K562 (cell line): ENCODE measurements at regions not wholly inside any gene's neighbourhood (a gene's known extent, or its start where the extent isn't known, plus 50 kb on each side); places are given as distances from the start of the nearest gene placed in this dataset.

Source experiments
- ATAC-seq: fragments of 200-7000 bp; cut with Tn5 transposase; 3 replicates; pipeline ENCODE4 v1.9.1; 2020; ENCODE audit warnings: moderate library complexity
- BruUV-seq: library from RNA; stranded (reverse); fragments of 400-500 nt; replicated peaks from 2 replicates; lab custom pipeline; 2021; lab: Mats Ljungman, UMichigan
- CTCF ChIA-PET: fragments of 300-600 bp; formaldehyde crosslinking; extraction: SDS; loops from one replicate; lab custom pipeline; 2021; ENCODE audit warnings: low intra/inter-chr PET ratio; lab: Yijun Ruan, JAX
- POLR2A ChIA-PET: fragments of 300-600, 350-650 bp; sonication (Branson Sonifier 250); formaldehyde crosslinking; extraction: SDS; loops from one replicate; lab custom pipeline; 2021; ENCODE audit warnings: antibody characterized with exemption, inconsistent platforms; lab: Yijun Ruan, JAX
- DNase-seq, 4 experiments: peaks; one replicate each; pipeline versions ENCODE4 v3.0.0 to v3.0.0-alpha.2; 2011 to 2018; ENCODE audit warnings: low spot score in 3 of 4, mixed read lengths in 3 of 4; ENCODE audit errors: extremely low read depth in 1 of 4
- FAIRE-seq: peaks from 2 replicates; lab custom pipeline; 2011; peaks lifted over from hg19 to GRCh38; lab: Jason Lieb, UNC
- H2AFZ ChIP-seq: 2 replicates; pipeline ENCODE4 v1.6.0; 2011; ENCODE audit warnings: low read depth, low read length, control low read depth, inconsistent platforms
- H3K27ac ChIP-seq: fragments of 200-600 bp; 3 replicates; pipeline ENCODE4 v1.8.0; 2011; ENCODE audit warnings: low read depth, mild to moderate bottlenecking, control low read depth, inconsistent platforms, low read length, moderate library complexity, mixed read lengths; ENCODE audit errors: extremely low read depth
- H3K27me3 ChIP-seq, 2 experiments: fragments of 300-600 bp in 1 of 2; 2 replicates in 1 of 2; 3 replicates in 1 of 2; pipeline versions ENCODE4 v1.6.0 to v1.8.0; 2011; ENCODE audit warnings: inconsistent platforms in 2 of 2, low read length in 2 of 2, mild to moderate bottlenecking in 1 of 2, mixed read lengths in 1 of 2, moderate library complexity in 1 of 2; ENCODE audit not compliant: control insufficient read depth in 2 of 2, insufficient read depth in 2 of 2
- H3K36me3 ChIP-seq: fragments of 300-600 bp; 3 replicates; pipeline ENCODE4 v1.8.0; 2011; ENCODE audit warnings: mild to moderate bottlenecking, low read length, inconsistent platforms; ENCODE audit not compliant: control insufficient read depth, insufficient read depth
- H3K4me1 ChIP-seq, 2 experiments: fragments of 200-600 bp in 1 of 2; replicated peaks in 1 of 2; 2 replicates in 1 of 2; 3 replicates in 1 of 2; pipeline versions ENCODE4 v1.5.1 to v1.8.0; 2011; ENCODE audit warnings: inconsistent platforms in 2 of 2, low read length in 2 of 2, mild to moderate bottlenecking in 1 of 2, mixed read lengths in 1 of 2, moderate library complexity in 1 of 2; ENCODE audit not compliant: control insufficient read depth in 2 of 2, insufficient read depth in 2 of 2
- H3K4me2 ChIP-seq: 2 replicates; pipeline ENCODE4 v1.6.1; 2011; ENCODE audit warnings: low read length, control low read depth, inconsistent platforms, mixed read lengths; ENCODE audit not compliant: insufficient read depth
- H3K4me3 ChIP-seq: fragments of 200-600 bp; sonication (generic), shearing (Covaris generic); 2 replicates; pipeline ENCODE4 v1.5.1; 2016; ENCODE audit warnings: control low read depth, inconsistent platforms
- H3K79me2 ChIP-seq: fragments of 200-600 bp; 3 replicates; pipeline ENCODE4 v1.8.0; 2011; ENCODE audit warnings: low read length, inconsistent platforms; ENCODE audit not compliant: control insufficient read depth, insufficient read depth
- H3K9ac ChIP-seq, 2 experiments: 2 replicates each; pipeline versions ENCODE4 v1.6.0 to v1.6.1; 2011; ENCODE audit warnings: low read depth in 2 of 2, low read length in 2 of 2, control low read depth in 1 of 2, inconsistent platforms in 1 of 2, mild to moderate bottlenecking in 1 of 2, mixed read lengths in 1 of 2; ENCODE audit not compliant: insufficient read depth in 1 of 2
- H3K9me1 ChIP-seq: one replicate; pipeline ENCODE4 v1.6.0; 2011; ENCODE audit warnings: inconsistent platforms, mild to moderate bottlenecking, low read length, moderate library complexity; ENCODE audit not compliant: control insufficient read depth, insufficient read depth
- H3K9me3 ChIP-seq: replicated peaks from 2 replicates; pipeline ENCODE4 v1.5.1; 2011; ENCODE audit warnings: low read depth, low read length, inconsistent platforms; ENCODE audit not compliant: control insufficient read depth, insufficient read depth
- H4K20me1 ChIP-seq: replicated peaks from 2 replicates; pipeline ENCODE4 v1.6.1; 2011; ENCODE audit warnings: low read length, inconsistent platforms, mixed read lengths; ENCODE audit not compliant: control insufficient read depth, insufficient read depth
- ATF1 ChIP-seq, 2 experiments: fragments of 450-650 bp in 1 of 2; IDR thresholded peaks; 2 replicates each; pipeline ENCODE4 v1.6.1; 2016; ENCODE audit warnings: missing compliant biosample characterization in 1 of 2, missing genetic modification characterization in 1 of 2
- CBFB ChIP-seq: sonication (generic); formaldehyde crosslinking; IDR thresholded peaks from 2 replicates; pipeline ENCODE4 v1.4.0; 2020; ENCODE audit warnings: mild to moderate bottlenecking, missing genetic modification reagents
- FOXK2 ChIP-seq, 2 experiments: fragments of 450-650 bp; IDR thresholded peaks in 1 of 2; conservative IDR thresholded peaks in 1 of 2; 2 replicates each; pipeline ENCODE4 v1.6.1; 2016; ENCODE audit warnings: low read depth in 2 of 2, mild to moderate bottlenecking in 1 of 2
- HDAC3 ChIP-seq: fragments of 450-650 bp; IDR thresholded peaks from 2 replicates; pipeline ENCODE4 v1.6.1; 2018; ENCODE audit warnings: borderline replicate concordance, mild to moderate bottlenecking, moderate library complexity; ENCODE audit not compliant: partially characterized antibody
- SMC3 ChIP-seq: conservative IDR thresholded peaks from 2 replicates; pipeline ENCODE4 v1.6.1; 2011; ENCODE audit warnings: low read depth, low read length, improper control_type of control experiment; ENCODE audit not compliant: insufficient read depth
- ZNF75A ChIP-seq: fragments of 450-650 bp; formaldehyde crosslinking; IDR thresholded peaks from 2 replicates; pipeline ENCODE4 v1.4.0; 2020; ENCODE audit warnings: mild to moderate bottlenecking
- WGBS: fragments of 100-300 bp; shearing (Covaris generic); methylation state at CpG from one replicate; pipeline ENCODE4 v1.1.6; 2016; ENCODE audit warnings: low coverage, mixed read lengths; ENCODE audit not compliant: insufficient coverage; ENCODE audit errors: missing lambda C conversion rate; 5-methylcytosine and 5-hydroxymethylcytosine counted together
- in situ Hi-C: fragments of 300-500 bp; cut with MboI; formaldehyde crosslinking; loops from 4 replicates; pipeline ENCODE4 v1.15.0; 2018; ENCODE audit warnings: inconsistent platforms, mixed read lengths
- intact Hi-C: fragments of 100-400 bp; cut with micrococcal nuclease; formaldehyde crosslinking; loops from 2 replicates; pipeline ENCODE4 v1.14.2; 2022
- TF ChIP-seq, protein P1 (sequence below): fragments of 200-800 bp; sonication (Bioruptor generic); IDR thresholded peaks from 2 replicates; pipeline ENCODE4 v1.6.1; 2016; ENCODE audit warnings: missing genetic modification characterization, missing compliant biosample characterization

DNA sequence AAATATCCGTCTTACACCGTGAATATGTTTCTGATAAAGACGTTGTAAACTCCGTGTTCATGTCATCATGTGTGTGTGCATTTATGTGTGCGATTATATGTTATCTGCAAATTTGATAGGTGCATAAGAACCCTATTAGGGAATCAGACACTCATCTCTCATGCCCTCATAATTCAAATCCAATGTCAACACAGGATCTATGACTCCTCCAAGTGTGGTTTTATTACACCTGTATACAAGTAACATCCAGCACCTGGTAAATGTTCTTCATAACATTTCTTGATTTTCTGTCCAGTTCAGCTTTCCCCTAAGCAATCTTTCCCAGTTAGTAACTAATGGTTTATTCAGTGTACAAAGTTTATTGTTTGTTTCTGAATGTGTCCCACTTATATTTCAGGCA lies 681.9 kb downstream of the CDH11 start:
- H3K79me2 ChIP-seq: no peaks in the 10 kb centered on the region
- FAIRE-seq: no peak
- no TSS peak for BruUV-seq

More for the DNA sequence above, 681.9 kb downstream of the CDH11 start:
- no peaks in the 10 kb centered on the region for H3K36me3 ChIP-seq
- no peaks in the 10 kb centered on the region for H3K27me3 ChIP-seq
- H4K20me1 ChIP-seq: no peaks in the 10 kb centered on the region
- no peak for TF ChIP-seq FOXK2 (conservative IDR thresholded peaks at IDR 0.05 in 1 of 2, IDR thresholded peaks at IDR 0.05 in 1 of 2; ENCODE audit: low read depth in 2 of 2)
- no peak for TF ChIP-seq ZNF75A (CRISPR knock-in tag)
- no peak for TF ChIP-seq CBFB (CRISPR knock-in tag)
- TF ChIP-seq ATF1 (CRISPR knock-in tag; IDR thresholded peaks at IDR 0.05): no peak
- no peak for TF ChIP-seq ATF1 (tag; IDR thresholded peaks at IDR 0.05)
- TF ChIP-seq, protein P1, sequence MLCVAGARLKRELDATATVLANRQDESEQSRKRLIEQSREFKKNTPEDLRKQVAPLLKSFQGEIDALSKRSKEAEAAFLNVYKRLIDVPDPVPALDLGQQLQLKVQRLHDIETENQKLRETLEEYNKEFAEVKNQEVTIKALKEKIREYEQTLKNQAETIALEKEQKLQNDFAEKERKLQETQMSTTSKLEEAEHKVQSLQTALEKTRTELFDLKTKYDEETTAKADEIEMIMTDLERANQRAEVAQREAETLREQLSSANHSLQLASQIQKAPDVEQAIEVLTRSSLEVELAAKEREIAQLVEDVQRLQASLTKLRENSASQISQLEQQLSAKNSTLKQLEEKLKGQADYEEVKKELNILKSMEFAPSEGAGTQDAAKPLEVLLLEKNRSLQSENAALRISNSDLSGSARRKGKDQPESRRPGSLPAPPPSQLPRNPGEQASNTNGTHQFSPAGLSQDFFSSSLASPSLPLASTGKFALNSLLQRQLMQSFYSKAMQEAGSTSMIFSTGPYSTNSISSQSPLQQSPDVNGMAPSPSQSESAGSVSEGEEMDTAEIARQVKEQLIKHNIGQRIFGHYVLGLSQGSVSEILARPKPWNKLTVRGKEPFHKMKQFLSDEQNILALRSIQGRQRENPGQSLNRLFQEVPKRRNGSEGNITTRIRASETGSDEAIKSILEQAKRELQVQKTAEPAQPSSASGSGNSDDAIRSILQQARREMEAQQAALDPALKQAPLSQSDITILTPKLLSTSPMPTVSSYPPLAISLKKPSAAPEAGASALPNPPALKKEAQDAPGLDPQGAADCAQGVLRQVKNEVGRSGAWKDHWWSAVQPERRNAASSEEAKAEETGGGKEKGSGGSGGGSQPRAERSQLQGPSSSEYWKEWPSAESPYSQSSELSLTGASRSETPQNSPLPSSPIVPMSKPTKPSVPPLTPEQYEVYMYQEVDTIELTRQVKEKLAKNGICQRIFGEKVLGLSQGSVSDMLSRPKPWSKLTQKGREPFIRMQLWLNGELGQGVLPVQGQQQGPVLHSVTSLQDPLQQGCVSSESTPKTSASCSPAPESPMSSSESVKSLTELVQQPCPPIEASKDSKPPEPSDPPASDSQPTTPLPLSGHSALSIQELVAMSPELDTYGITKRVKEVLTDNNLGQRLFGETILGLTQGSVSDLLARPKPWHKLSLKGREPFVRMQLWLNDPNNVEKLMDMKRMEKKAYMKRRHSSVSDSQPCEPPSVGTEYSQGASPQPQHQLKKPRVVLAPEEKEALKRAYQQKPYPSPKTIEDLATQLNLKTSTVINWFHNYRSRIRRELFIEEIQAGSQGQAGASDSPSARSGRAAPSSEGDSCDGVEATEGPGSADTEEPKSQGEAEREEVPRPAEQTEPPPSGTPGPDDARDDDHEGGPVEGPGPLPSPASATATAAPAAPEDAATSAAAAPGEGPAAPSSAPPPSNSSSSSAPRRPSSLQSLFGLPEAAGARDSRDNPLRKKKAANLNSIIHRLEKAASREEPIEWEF (CRISPR knock-in tag): no peak
- no peak for TF ChIP-seq SMC3
- TF ChIP-seq HDAC3: no peak
- H3K27ac ChIP-seq: no peak overlapping the region
- in situ Hi-C loops: no loop called here
- H3K4me1 ChIP-seq: no peaks in the 10 kb centered on the region
- H3K9me3 ChIP-seq: no peaks in the 10 kb centered on the region
- DNase-seq: no peak
- H2AFZ ChIP-seq: no peak overlapping the region
- ATAC-seq: no peak
- POLR2A ChIA-PET: no interaction called here
- 2% methylated on average over 5 of the region's 5 CpGs for WGBS
- intact Hi-C loops: no loop called here
- no peak overlapping the region for H3K4me3 ChIP-seq
- H3K4me2 ChIP-seq: no peak overlapping the region
- CTCF ChIA-PET: no interaction called here
- no peaks in the 10 kb centered on the region for H3K9me1 ChIP-seq
- H3K9ac ChIP-seq: no peak overlapping the region
